ENCODE measurements at regions not wholly inside any gene's neighbourhood (a gene's known extent, or its start where the extent isn't known, plus 50 kb on each side); places are given as distances from the start of the nearest gene placed in this dataset.

DNA sequence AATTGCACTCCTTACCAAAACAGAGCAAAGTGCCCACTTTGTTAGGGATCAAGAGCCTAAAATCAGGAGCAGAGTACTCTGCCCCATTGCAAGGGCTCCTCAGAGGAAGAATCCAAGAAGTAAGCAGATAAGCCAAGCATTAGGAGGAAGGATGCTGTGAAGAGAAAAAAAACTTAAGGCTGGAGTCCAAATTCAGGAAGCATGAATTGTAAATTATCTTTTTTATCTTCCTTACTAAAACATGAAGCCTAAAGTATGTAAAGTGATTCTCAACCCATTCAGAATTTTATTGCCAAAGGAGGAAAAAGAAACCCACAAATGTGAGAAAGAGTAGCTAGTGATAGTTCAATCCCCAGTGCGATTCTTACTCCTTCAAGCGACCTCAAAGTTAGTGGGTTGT is 523.9 kb downstream of the TAF11L14 start:
- 91 to 98% (median 95%) methylated on average over 2 of the region's 2 CpGs for WGBS, 4 donors
- TF ChIP-seq, protein P1, sequence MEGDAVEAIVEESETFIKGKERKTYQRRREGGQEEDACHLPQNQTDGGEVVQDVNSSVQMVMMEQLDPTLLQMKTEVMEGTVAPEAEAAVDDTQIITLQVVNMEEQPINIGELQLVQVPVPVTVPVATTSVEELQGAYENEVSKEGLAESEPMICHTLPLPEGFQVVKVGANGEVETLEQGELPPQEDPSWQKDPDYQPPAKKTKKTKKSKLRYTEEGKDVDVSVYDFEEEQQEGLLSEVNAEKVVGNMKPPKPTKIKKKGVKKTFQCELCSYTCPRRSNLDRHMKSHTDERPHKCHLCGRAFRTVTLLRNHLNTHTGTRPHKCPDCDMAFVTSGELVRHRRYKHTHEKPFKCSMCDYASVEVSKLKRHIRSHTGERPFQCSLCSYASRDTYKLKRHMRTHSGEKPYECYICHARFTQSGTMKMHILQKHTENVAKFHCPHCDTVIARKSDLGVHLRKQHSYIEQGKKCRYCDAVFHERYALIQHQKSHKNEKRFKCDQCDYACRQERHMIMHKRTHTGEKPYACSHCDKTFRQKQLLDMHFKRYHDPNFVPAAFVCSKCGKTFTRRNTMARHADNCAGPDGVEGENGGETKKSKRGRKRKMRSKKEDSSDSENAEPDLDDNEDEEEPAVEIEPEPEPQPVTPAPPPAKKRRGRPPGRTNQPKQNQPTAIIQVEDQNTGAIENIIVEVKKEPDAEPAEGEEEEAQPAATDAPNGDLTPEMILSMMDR (IDR thresholded peaks at IDR 0.05), result no peak
- Histone ChIP-seq H3K27ac (no peak overlapping the region), H3K4me3 (no peak overlapping the region), H3K27me3 (no peaks in the 10 kb centered on the region), H3K4me1 (replicated peaks in 1 of 2) (no peaks in the 10 kb centered on the region), H3K36me3 (replicated peaks in 1 of 2) (no peaks in the 10 kb centered on the region), H3K9me3 (replicated peaks in 1 of 3) (peaks cover 0 to 6% (median 0%) of the 10 kb centered on the region in 3 donors)
- no peak for DNase-seq
- intact Hi-C loops (cut with DNase I), result no loop called here

DNA sequence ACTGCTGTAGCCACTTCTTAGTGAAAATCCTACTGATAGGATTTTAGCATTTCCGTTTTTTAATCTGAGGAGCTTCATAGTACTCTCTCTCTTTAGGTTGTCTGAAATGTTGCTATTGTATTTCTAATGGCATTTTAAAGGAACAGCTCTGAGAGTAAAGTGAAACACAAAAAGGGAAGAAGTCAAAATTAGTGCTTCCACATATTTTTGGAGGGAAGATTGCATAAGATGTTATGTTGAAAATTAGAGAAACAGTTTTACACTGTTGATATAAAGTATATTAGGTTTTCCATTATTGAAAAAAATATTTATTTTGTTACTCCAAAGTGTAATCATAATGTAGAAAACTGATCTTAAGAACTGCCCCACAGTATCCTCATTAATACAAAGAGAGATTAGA is 525.1 kb downstream of the TAF11L14 start:
- Histone ChIP-seq H3K27me3 (no peaks in the 10 kb centered on the region), H3K4me3 (no peak overlapping the region), H3K9me3 (replicated peaks in 1 of 3) (peaks cover 0 to 6% (median 0%) of the 10 kb centered on the region in 3 donors), H3K36me3 (replicated peaks in 1 of 2) (no peaks in the 10 kb centered on the region), H3K4me1 (replicated peaks in 1 of 2) (no peaks in the 10 kb centered on the region), H3K27ac (no peak overlapping the region)
- intact Hi-C loops (cut with DNase I), result no loop called here
- TF ChIP-seq, protein P1 (IDR thresholded peaks at IDR 0.05), result no peak
- no peak for TF ChIP-seq POLR2A (IDR thresholded peaks at IDR 0.05)
- no peak for DNase-seq
- 33 to 52% (median 48%) methylated on average over 1 of the region's 1 CpG for WGBS, 4 donors

DNA sequence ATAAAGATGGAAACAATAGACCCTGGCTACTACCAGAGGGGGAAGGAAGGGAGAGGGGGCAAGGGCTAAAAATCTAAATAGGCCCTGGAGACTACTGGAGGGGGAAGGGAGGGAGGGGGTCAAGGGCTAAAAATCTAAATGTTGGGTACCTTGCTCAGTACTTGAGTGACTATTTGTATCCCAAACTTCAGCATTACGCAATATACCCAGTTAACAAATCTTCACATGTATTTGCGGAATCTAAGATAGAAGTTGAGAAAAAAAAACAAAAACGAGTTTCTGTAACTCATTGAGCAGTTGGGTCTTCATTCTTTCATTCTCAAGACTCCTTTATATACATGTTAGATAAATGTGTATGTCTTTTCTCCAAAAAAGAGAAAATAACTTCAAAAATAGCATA is 537.4 kb downstream of the TAF11L14 start:
- 68 to 78% (median 70%) methylated on average over 3 of the region's 3 CpGs for WGBS, 4 donors
- H3K9me3 ChIP-seq (replicated peaks in 1 of 3), result no peaks in the 10 kb centered on the region
- TF ChIP-seq, protein P1 (IDR thresholded peaks at IDR 0.05), result no peak
- TF ChIP-seq POLR2A (IDR thresholded peaks at IDR 0.05), result no peak

DNA sequence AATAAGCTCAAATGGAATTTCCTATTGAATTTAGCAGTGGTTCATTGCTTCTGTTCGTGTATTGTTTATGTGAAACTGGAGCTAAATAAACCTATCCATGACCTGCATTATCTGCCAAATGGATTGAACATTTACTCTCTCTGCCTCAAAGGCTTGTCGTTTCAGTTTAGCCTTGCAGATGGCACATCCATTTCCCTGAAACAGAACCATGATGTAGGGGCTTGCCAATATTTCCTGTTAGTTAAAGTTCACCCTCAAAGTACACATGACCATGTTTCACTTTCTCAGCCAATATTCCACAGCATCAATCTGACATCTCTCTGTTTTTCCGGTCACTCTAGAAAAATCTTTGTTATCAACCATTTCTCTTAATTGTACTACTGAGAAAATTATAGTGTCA is 545.3 kb downstream of the TAF11L14 start:
- Histone ChIP-seq H3K4me1 (replicated peaks in 1 of 2) (no peaks in the 10 kb centered on the region), H3K27me3 (no peaks in the 10 kb centered on the region), H3K27ac (no peak overlapping the region), H3K4me3 (no peak overlapping the region), H3K9me3 (replicated peaks in 1 of 3) (no peaks in the 10 kb centered on the region), H3K36me3 (replicated peaks in 1 of 2) (no peaks in the 10 kb centered on the region)
- intact Hi-C loops (cut with DNase I), result no loop called here
- WGBS, 4 donors, result 63 to 72% (median 64%) methylated on average over 3 of the region's 3 CpGs
- DNase-seq, result no peak
- TF ChIP-seq POLR2A (IDR thresholded peaks at IDR 0.05), result no peak
- TF ChIP-seq, protein P1 (IDR thresholded peaks at IDR 0.05), result no peak

More for the DNA sequence above, 537.4 kb downstream of the TAF11L14 start:
- intact Hi-C loops (cut with DNase I), result no loop called here
- DNase-seq, result no peak
- Histone ChIP-seq H3K4me3 (no peak overlapping the region), H3K27me3 (no peaks in the 10 kb centered on the region), H3K36me3 (replicated peaks in 1 of 2) (no peaks in the 10 kb centered on the region), H3K27ac (no peak overlapping the region), H3K4me1 (replicated peaks in 1 of 2) (no peaks in the 10 kb centered on the region)

Data from adrenal gland (tissue), 9 donors.